OCI-LY1 (cell line): ENCODE measurements at regions not wholly inside any gene's neighbourhood (a gene's known extent, or its start where the extent isn't known, plus 50 kb on each side); places are given as distances from the start of the nearest gene placed in this dataset.

Source experiments
- CTCF ChIP-seq: fragments of 200-600 bp; sonication (generic), shearing (Covaris generic); IDR thresholded peaks from 2 replicates; pipeline ENCODE4 v1.5.1; 2017; ENCODE audit warnings: mild to moderate bottlenecking, antibody characterized with exemption, low read length, moderate library complexity, mixed read lengths
- EZH2 ChIP-seq: fragments of 200-600 bp; sonication (generic), shearing (Covaris generic); IDR thresholded peaks from 2 replicates; pipeline ENCODE4 v1.8.0; 2017; ENCODE audit warnings: borderline replicate concordance, mixed run types, mild to moderate bottlenecking, antibody characterized with exemption, low read length, moderate library complexity, mixed read lengths

- TF ChIP-seq CTCF, result no peak
- TF ChIP-seq EZH2, result no peak
Observed at GRCh38 chr4:189548484-189549125, 392.1 kb upstream of the FRG1 start.
